AG04449 (cell line): ENCODE measurements at regions not wholly inside any gene's neighbourhood (a gene's known extent, or its start where the extent isn't known, plus 50 kb on each side); places are given as distances from the start of the nearest gene placed in this dataset.

Experiments used
- CTCF ChIA-PET: fragments of 350-600 bp; formaldehyde crosslinking; extraction: SDS; loops from one replicate; lab custom pipeline; 2021; ENCODE audit warnings: antibody characterized with exemption; lab: Yijun Ruan, JAX
- POLR2A ChIA-PET: fragments of 400-600, 350-600 bp; formaldehyde crosslinking; extraction: SDS; loops from one replicate; lab custom pipeline; 2020; ENCODE audit warnings: antibody characterized with exemption, inconsistent platforms; lab: Yijun Ruan, JAX
- DNase-seq: peaks from one replicate; pipeline ENCODE4 v3.0.0-alpha.2; 2010; ENCODE audit warnings: low read depth, low spot score
- H3K4me3 ChIP-seq: 2 replicates; pipeline ENCODE4 v1.5.1; 2011; ENCODE audit warnings: low read depth, mild to moderate bottlenecking, control low read depth, low read length
- TF ChIP-seq, protein P1 (sequence below): IDR thresholded peaks from one replicate; pipeline ENCODE4 v1.5.1; 2011; ENCODE audit warnings: mild to moderate bottlenecking, moderate library complexity, low read length, control low read depth, inconsistent platforms; ENCODE audit not compliant: insufficient read depth; ENCODE audit errors: missing control alignments

DNA sequence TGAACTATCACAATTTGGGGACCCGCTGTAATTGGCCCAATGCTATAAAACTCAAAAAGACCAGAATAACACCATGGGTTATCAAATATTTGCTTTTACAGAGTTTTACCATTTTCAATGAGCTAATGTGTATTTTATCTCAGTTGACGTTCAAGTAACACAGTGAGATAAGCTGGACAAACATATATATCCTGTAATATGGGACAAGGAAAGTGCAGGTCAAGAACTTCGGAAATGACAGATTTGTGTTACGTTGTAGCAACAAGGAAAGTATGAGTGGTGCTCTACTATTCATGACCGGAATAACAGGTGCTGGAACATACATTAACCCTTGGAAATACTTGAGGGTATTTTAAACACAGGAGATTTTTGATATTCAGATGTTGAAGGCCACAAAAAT is 566.4 kb upstream of the FLRT2 start:
- POLR2A ChIA-PET = no interaction called here
- no peak overlapping the region for H3K4me3 ChIP-seq
- DNase-seq = no peak
- CTCF ChIA-PET = no interaction called here
- TF ChIP-seq, protein P1, sequence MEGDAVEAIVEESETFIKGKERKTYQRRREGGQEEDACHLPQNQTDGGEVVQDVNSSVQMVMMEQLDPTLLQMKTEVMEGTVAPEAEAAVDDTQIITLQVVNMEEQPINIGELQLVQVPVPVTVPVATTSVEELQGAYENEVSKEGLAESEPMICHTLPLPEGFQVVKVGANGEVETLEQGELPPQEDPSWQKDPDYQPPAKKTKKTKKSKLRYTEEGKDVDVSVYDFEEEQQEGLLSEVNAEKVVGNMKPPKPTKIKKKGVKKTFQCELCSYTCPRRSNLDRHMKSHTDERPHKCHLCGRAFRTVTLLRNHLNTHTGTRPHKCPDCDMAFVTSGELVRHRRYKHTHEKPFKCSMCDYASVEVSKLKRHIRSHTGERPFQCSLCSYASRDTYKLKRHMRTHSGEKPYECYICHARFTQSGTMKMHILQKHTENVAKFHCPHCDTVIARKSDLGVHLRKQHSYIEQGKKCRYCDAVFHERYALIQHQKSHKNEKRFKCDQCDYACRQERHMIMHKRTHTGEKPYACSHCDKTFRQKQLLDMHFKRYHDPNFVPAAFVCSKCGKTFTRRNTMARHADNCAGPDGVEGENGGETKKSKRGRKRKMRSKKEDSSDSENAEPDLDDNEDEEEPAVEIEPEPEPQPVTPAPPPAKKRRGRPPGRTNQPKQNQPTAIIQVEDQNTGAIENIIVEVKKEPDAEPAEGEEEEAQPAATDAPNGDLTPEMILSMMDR = no peak

DNA sequence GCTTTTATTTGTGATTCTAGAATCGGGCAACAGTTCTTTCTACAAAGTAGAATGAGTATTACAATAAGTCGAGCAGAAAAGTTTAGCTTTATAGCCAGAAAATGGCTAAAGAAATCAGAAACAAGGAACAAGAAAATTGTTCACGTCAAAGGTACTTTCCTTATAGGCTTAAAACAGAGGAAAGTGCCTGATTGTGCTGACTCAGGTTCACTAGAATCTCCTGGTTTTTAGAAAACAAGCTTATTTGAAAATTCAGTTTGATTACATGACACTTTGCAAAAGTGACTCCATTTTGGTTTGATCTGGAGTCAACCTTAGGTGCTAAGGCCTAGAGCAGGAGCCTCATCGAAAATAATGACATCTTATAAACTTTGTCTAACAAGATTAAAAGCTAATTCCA is 564.7 kb upstream of the FLRT2 start:
- TF ChIP-seq, protein P1 = no peak
- no peak overlapping the region for H3K4me3 ChIP-seq
- ChIA-PET POLR2A (no interaction called here), CTCF (no interaction called here)
- DNase-seq = no peak

DNA sequence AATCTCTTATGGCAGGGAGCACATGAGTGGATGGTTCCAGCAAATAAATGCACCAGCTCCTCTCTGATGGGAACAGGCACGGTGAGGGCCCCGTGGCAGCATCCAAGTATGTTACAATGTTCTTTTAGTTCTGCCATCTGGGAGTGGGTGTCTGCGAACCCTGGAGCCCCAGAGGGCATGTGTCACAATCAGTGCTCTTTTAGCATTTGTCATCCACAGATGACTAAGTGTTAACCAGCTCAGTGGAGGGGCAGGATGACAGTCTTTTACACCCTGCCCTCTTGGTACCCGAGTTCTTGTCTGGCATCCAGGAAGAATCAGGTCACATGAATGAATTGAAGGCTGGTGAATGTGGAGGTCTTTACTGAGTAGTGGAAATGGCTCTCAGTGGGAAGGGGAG is 560.4 kb upstream of the FLRT2 start:
- ChIA-PET POLR2A (no interaction called here), CTCF (no interaction called here)
- TF ChIP-seq, protein P1 = no peak
- no peak for DNase-seq
- no peak overlapping the region for H3K4me3 ChIP-seq

DNA sequence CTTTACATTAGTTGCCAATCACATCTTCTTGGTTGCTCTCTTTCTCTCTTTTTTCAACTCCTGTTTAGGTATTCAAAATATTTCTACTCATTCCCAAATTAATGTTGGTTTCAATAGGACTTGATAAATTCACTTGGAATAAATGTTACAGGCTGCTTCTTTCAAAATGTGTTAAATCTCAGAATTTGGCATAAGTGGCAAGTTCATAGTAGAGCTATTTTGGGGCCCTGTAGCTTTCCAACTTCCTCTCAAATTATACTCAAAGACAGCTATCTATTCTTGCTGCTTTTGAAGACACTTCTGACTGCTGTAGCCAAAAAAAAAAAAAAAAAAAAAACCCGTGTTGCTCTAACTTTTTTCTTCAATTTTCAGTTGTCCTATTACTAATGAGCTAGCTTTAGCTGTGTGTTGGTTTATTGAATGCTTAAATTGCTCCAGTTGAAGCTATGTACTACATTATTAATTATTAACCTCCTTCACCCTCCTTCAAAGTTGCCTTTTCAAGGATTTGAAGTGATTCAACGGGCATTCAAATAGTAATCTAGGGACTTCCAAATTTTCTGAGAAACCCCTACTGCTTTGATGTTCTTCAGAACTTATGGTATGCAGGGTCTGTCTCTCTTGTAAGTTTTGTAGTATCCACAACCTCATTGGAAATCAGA is 554.6 kb upstream of the FLRT2 start:
- DNase-seq = no peak
- TF ChIP-seq, protein P1 = no peak
- ChIA-PET POLR2A (no interaction called here), CTCF (no interaction called here)
- no peak overlapping the region for H3K4me3 ChIP-seq

DNA sequence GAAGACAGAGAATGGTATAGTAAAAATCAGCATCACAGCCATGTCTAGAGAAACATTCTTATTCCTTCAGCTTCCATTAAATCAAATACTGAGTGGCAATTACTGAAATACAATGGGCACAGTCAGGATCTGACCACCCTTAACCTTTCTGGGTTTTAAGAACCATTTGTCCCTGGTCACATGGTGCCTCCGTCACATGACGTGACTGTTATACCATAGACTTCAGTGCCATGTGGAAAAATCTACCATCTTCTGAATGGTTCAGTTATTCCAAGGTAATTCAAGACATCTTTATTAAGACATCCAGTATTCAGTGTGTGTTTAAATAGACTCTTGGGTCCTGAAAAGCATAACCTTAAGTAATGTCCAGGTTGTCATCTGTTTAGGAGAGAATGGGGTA is 553.1 kb upstream of the FLRT2 start:
- POLR2A ChIA-PET = no interaction called here
- TF ChIP-seq, protein P1 = no peak
- H3K4me3 ChIP-seq = no peak overlapping the region
- DNase-seq = no peak
- CTCF ChIA-PET = no interaction called here

DNA sequence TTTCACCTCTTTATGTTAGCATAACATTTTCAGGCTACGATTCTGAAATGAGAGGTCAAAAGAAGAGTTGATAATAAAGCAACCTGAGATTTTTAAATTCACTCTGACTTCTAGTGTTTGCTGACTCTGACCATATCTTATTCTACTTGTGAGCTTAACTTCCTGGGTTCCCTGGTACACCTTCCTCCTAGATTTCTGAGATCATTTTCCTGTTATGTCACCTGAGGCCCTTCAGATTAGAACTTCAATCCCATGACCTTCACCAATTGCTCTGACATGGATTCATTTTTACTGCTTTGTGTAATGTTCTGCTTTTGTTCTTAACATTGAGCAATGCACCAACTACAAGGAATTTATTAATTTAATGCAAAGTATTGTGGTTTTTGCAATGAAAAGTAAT is 542.9 kb upstream of the FLRT2 start:
- ChIA-PET POLR2A (no interaction called here), CTCF (no interaction called here)
- H3K4me3 ChIP-seq = no peak overlapping the region
- DNase-seq = no peak
- TF ChIP-seq, protein P1 = no peak
